HG03469 (cell line): ENCODE measurements at regions not wholly inside any gene's neighbourhood (a gene's known extent, or its start where the extent isn't known, plus 50 kb on each side); places are given as distances from the start of the nearest gene placed in this dataset.

Source experiments
- ATAC-seq: cut with Tn5 transposase; IDR thresholded peaks from one replicate; pipeline ENCODE4 v1.9.1; 2021; ENCODE audit warnings: mild to moderate bottlenecking, moderate library complexity, moderate number of reproducible peaks; ENCODE audit not compliant: unreplicated experiment

DNA sequence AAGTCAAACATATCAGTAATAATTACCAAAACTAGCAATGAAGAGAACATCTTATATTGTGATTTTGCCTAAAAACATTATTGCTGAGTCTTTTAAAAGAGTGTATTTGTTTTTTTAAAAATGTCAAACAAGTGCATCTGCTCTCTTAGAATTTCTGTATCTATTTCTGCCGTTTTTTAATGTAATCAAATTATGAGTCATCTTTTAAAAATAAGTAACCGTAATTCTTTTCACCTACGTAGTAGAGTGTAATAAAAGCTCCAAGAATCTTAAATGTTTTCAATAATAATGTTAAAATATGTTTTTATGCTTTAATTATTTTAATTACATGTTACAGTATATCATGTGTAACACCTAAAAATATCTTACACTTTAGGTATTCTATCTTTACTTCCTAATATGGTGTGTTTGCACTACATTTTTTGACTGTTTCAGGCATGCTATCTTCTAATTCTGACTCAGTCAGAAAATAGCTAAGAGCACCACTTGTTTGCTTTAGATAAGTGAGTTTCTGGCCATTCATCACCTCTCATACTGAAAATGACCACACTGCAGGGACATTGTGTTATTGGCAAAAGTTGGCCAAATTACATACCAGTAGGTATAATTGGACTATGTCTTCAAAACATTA is 368.5 kb downstream of the PCDH7 start:
- no peak for ATAC-seq

DNA sequence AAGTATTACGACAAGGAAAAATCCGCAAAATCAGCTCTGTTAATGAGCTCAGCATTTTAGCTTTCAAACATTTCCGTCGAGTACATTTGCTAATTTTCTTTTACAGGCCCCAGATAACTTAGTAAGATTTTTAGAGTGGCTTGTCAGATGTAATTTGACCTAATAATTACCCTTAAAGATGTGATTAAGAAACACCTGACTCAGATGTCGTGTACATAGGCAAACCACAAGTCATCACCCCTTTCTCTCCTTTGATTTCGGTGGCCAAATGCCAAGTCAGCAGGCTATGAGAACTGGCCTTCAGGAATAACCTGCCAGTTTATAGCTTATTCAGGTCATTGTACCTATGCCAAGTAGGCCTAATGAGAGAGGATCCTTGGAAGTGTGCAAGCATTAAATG is 369.6 kb downstream of the PCDH7 start:
- no peak for ATAC-seq

DNA sequence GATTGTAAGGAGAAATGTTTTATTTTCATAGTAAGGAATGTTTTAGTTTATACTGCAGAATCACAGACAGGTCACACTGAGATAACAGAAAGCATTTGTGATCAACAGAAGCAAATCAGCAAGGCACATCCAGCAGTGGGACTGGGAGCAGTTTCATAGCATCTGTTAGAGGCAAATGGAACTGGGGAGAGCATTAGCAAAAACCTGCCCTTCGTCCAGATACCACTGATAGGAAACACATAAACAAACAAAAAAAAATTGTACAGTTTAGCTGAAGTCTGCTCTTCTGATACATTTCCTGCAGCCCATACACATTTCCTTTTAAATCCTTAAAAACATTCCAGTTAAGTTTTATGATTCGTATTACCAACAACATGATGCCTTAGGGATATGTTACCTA is 374.3 kb downstream of the PCDH7 start:
- ATAC-seq, result no peak

DNA sequence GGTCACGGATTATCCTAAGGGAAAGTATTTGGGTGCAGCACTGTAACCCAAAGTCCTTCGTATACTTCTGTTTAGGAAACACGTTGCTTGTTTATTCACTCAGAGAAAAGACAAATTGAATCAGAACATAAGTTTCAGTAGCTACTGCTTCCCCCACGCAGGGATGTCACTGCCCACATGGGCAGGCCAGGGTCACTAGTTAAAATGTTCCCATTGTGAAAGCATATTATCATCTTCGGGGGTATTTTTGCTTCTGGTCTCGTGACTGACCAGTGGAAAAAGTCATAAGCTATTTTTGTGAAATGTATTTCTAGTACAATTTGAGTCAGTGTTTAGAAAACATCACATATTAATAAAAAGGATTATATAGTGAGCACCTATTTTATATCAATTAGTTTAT is 377.8 kb downstream of the PCDH7 start:
- ATAC-seq, result no peak

DNA sequence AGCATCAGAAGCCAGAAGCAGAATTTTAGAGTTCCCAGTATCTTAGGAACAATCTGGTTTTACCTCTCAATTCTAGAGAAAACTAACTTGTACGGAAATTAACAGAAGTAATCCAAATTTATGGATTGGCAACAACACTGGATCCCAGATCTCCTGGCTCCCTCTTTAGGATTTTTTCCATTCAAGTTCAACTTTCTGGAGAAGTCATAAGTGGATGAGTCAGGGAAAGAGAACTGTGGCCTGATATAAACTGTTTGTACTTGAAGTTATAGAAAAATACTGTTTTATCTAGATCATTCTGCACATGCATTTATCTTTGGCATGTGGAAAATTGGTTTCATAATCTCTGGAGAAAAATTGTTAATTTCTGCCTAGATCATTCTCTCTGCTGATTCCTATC is 380.4 kb downstream of the PCDH7 start:
- no peak for ATAC-seq

DNA sequence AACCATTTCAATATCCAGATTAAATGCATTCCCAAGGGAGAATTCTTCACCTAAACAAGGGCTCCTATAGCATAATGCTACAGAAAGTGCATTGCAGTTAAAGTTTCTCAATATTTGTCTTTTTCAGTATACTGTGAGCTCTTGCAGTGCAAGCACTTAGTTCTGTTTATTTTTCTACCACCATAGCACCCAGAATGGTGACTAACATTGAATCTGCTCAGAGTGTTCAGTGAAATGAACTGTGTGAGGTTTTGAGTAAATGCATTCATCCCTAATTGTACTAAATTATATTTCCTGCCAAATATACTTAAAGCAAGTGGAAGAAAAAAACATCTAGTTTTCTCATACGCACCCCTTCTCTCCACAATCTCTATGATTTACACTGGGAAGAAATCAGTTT is 383.9 kb downstream of the PCDH7 start:
- ATAC-seq, result no peak

DNA sequence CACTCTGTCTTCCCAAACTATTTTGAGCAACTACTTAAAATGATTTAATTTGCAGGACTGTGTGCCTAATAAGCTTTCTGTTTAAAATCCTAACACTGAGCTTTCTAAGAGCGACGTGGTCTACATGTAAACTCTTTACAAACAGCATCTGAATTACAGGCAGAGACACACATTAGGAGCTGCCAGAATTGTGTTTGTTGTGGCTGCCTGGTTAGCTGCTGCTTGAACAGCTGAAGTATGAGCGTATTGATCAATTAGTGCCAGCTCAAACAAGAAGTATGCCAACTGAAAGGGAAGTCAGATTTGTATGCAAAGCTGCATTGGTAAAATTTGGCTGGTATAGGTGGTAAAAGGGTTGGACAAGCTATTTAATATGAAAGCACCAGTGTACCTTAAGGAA is 384.4 kb downstream of the PCDH7 start:
- ATAC-seq, result no peak

DNA sequence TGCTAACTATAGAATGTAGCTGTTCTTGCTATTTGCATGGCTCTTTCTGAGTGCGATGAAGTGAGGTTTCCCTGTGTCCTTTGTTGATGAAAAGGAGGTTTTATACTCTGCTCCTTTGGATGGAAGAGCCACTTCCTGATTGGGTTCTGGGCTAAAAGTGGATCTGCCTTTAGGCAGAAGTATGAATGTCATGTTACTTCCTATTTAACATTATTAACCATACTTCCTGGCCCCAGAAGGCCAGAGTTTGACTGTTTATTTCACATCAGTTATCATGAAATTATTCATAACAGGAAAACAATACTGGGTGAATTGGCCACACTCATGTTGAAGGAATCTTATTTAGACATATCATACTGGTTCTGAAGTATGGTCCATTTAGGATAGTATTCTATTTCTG is 386.2 kb downstream of the PCDH7 start:
- no peak for ATAC-seq

DNA sequence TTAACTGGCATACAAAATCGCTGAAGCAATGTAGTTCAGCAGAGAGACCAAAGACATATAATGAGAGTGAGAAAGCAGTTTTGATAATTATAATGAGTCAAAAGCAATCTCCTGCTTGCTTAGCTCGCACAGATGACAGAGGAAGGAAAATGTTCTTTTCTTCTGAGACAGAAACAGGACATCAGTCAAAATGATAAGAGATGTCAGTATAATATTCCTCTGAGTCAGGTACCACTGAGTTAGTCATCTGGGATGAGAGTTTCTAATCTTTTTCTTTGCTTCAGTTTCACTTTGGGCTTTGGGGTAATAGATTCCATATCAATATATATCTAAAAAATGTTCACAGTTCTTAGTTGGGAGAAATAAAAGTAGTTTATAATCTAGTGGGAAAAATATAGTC is 387.2 kb downstream of the PCDH7 start:
- no peak for ATAC-seq

DNA sequence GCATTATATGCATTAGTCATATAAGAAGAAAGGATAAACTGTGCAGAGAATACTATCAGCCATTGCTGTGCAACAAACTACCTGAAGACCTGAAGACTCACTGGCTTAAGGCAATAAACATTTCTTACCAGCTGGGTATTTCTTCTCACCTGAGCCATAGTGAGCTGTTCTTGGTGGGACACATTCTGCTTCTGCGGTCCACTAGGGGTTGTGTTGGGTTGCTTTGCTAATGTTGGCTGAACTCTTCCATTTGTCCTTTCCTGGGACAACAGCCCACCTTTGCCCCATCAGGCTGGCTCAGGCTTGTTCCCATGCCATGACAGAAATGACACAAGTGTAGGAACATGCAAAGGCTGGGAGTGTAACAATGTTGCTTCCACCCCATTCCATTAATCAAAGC is 388.6 kb downstream of the PCDH7 start:
- ATAC-seq, result no peak

DNA sequence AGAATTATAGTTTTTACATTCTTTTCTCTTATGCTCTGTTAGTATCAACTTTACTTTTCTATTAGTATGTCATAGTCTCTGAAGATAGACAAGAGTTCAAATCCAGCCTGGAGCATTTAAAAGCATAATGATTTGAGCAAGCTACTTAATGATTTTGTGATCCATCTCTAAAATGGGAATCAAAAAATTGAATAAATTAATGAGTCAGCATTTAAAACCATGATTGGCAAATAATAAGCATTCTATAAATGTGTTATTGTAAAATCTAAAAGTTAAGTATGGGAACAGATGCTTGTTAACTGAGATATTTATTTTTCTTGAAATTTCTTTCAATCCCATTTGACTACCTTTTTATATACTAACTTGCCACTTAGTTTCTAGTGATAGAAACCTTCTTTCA is 391.6 kb downstream of the PCDH7 start:
- no peak for ATAC-seq

DNA sequence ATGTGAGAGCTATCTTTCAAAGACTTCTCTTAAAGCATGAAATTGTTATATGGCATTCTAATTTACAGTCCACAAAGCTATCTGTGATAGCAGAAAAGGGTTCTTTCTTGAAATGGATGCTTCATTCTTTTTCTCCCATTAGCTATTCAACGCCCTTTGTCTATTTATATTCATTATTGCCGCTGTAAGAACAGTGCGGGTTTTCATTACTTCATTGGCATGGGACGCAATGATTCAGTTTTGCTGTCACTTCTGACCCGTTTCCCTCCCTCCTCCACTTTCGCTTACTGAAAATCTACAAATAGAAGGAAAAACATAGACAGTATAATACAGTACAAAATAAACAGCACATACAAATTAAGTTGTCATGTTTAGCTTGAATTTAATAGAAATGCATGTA is 394.6 kb downstream of the PCDH7 start:
- ATAC-seq, result no peak

DNA sequence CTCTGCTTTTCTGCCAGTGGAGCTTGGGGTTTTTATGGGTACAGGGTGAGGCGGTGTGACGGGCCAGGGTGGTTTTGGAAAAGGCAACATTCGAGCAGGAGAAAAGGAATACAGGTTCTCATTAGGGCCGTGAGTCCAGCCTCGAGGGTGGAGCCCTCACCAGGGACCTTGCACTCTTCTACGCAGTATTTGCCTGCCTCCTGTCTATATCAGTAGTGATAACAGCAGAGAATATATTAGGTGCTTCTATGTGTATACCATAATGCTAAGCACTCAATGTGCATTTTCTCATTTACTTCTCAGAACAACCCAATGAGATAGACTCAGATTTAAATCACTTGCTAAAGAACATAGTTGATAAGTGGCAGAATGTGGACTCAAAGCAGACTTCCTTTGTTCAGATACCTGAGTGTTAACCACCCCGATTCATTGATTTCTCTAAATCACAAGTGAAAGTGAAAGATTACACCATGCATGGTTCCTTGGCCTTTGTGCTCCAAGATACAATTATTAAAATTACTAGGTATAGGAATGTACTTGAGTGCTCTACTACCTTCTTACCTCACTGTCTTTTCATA is 403.9 kb downstream of the PCDH7 start:
- ATAC-seq, result no peak

DNA sequence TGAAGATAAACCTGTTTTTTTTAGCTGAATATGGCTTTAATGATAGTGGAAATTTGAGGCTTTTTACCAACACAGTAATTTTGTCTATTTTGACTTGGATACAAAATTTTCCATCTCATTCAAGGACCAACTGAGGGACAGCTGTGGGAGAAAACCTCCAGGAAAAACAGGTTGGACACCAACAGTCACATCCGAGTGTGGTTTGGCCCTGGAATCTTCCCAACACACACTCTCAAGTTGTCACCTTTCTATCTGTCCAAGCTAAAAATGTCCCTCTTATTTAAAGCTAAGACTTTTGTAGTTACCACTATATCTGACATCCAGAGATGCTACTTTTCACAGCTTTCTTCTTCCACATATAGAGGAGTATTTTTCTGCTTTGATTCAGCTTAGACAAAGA is 404.9 kb downstream of the PCDH7 start:
- ATAC-seq, result no peak

DNA sequence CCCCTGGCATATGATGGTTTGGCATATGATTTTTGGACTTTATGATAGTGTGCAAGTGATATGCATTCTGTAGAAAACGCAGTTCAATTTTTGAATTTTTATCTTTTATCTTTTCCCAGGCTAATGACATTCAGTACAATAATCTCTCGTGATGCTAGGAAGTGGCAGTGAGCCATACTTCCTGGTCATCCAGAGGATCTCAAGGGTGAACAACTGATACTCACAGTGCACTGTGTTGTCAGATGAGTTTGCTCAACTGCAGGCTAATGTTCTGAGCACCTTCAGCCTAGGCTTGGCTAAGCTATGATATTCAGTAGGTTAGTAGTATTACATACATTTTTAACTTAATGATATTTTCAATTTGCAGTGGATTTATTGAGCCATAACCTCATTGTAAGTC is 405.3 kb downstream of the PCDH7 start:
- no peak for ATAC-seq

DNA sequence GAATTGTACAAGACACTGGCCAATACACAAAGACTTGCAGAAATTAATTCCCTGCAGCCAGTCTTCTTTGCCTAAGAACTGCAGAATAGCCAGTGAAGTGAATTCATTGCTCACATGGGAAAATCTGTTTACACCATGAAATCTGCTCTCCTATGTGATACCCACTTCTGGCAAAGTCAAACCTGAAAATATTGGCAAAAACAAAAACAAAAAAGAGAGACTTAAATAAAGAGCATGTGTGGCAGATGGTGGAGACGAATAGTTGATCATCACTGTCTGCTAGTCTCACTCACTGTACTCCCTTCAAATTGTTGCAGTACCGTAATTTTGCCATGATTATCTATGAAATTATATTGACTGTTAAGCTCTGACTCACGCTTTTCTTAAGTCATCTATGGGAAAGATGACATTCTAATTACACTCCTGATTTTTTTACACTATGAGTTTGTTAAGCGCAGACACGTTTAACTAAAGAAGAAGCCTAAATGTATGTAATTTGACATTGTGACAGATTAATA is 406.8 kb downstream of the PCDH7 start:
- ATAC-seq, result no peak

DNA sequence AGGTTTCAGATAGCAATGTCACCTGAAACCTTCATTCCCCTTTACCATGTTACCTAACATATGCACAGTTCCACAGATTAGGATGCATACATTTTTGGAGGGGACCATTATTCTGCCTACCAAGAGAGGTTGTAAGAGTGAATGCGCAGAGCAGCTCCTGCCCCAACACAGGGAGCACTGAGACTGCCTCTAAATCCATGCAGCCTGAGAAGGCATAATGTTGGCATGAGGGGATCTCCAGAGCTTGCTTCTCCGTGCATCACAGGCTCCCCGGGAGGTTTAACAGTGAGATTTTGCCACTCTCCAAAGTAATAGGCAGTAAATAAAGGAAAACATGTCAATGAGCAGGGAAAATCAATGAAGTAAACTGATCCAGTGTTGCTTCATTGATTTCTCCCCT is 410.8 kb downstream of the PCDH7 start:
- ATAC-seq, result no peak

DNA sequence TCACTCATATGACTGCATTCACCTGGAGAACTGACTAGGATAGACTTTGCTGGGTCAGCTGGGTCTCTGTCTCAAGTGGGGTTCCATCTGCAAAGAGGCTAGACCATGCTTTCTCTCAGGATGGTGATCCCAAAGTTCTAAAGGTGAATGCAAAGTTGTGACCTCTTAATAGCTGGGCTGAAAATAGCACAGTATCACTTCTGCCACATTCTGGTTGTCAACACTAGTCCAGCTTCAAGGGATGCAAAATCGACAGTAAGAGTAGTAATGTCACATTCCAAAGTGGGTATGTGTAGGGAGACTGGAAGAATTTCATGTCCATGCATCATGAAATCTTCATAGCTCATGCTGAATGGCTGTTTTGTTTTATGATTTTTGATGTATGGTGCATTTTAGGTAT is 414.6 kb downstream of the PCDH7 start:
- no peak for ATAC-seq

DNA sequence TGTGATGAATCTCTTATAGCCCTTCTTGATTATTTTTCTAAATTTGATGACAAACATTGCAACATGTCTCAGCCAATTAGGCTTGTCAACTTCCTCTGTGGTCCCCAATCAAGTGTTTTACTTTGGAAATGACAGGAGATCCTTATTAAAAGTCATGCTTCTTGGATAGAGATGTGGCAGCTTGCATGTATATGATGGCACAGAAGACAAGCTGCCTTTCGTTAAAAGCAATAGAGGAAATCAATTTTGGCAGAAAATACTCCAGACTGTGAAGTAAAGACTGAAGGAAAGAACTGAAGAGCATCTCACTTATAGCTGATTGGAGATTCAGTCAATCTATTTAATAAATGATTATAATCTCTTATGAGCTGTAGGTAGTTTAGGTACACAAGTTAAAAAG is 419.6 kb downstream of the PCDH7 start:
- no peak for ATAC-seq

DNA sequence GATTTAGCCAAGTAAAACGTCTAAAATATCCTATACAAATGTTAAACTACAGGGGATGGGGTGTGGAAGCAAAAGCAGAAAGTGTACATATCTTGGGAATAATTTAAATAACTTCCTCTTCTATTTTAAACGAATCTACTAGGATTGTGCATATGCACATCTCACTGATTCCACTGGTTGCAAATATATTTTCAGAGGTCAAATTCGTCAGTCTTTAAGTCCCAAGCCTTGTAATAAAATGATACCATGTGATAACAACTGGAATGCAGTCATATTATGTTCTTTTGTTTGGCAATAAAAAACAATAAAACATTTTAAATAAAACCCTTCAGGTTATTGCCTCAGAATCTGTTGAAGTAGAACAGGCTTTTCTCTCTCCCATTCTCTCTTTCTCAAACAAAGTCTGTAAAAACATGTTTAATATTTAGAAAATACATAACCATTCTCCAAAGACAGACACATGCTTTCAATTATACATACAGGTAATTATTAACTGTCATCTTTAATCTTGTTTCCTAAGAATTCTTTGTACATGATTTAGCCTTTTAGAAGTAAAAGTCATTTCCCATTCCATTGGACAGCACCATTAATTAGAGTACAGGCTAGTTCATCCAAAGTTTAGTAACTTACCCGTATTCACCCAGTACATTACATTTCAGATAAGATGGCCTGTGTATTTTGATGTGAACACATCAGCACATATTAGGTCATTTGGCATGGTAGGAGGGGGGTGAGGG is 421.1 kb downstream of the PCDH7 start:
- ATAC-seq, result no peak

DNA sequence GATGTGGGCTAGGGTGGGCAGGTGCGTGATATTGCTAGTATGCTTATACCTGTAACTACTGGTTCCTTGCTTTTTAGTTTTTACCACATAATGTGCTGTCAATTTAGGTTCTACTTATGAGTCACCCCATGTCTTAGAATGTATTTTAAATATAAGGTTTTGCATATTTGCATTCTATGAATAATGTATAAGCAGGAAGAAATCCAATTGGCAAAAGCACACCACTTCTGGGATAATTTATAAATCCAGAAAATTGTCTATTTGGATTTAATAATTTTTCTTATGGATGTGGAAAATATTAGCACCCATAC is 421.6 kb downstream of the PCDH7 start:
- no peak for ATAC-seq

DNA sequence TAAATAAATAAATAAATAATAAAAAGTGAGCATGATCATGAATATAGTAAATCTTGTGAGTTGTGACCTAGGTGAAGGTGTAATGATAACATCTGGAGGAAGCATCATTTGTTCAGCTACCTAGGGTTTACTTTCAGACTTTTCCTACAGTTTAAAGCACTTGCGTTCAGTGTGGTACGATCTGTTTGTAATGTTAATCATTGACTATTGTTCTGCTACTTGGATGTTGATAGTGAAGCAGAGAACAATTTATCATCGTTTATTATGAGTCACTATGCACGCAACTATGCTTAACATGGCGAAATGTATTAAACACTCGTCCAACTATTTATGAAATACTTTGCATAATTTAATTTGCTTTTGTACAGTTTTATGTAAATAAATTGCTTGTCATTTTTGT is 426.2 kb downstream of the PCDH7 start:
- no peak for ATAC-seq

DNA sequence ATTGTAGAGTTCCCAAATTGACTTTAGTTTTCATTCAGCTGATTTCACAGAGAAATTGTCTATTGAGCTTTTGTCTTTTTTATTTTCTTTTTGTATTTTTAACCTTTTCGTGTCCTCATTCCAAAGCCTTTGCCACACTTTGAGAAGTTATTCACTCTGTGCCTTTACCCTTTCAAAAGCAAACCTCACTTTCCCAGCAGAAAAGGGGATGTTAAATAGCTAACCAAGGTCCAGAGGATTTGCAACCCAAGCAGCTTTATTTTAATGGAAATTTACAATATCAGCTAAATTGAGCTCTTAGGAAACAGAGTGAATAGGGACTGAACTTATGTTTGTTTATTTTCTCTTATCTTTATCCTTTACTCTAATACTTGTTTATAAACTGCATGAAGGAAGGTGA is 428.8 kb downstream of the PCDH7 start:
- no peak for ATAC-seq
